Renal pelvis (tissue), 1 donor: ENCODE measurements at regions not wholly inside any gene's neighbourhood (a gene's known extent, or its start where the extent isn't known, plus 50 kb on each side); places are given as distances from the start of the nearest gene placed in this dataset.
"Not testable (repeated sequence)": the region's sequence is repeated elsewhere in the genome, so short reads cannot be mapped to it uniquely, and the experiment has no call there.

Experiments
- DNase-seq: peaks from one replicate; pipeline ENCODE4 v3.0.0-alpha.2; 2013

DNA sequence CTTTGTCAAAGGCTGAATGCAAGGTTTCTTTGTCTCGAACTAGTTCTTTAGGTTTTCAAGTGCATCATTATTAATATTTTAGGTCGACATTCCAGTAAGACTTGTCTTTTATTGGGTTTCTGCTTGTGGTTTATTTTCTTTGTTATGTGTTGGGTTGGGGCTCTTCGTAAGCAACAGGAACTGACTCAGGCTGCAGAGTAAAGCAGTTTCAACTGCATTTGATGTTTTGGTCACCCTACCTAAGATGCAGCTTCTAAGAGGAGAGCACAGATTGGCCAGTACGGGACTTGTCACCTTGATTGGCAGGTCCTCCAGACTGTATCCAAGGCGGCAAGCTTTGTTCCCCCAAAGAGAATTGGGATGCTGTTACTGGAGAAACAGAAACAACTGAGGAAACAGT lies 149.5 kb upstream of the SULF2 start:
- no peak for DNase-seq

DNA sequence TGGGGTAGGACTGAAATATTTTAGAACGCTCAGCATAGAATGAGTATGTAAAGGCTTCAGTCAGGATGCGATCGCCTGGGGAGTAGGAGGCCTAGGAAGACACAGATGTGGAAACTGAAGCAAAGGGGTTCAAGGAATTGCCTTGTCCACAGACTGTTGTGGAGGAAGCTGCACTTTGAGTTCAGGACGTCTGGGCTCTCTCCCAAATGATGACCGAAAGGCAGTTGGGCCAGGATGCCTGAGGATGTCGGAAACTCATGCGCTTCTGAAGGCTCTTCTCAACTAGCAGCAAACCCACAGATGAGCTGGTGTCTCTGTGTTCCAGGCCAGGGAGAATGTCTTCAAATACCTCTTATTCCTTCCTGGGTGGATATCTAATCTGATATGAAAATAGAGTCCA lies 146.2 kb upstream of the SULF2 start:
- DNase-seq: no peak

DNA sequence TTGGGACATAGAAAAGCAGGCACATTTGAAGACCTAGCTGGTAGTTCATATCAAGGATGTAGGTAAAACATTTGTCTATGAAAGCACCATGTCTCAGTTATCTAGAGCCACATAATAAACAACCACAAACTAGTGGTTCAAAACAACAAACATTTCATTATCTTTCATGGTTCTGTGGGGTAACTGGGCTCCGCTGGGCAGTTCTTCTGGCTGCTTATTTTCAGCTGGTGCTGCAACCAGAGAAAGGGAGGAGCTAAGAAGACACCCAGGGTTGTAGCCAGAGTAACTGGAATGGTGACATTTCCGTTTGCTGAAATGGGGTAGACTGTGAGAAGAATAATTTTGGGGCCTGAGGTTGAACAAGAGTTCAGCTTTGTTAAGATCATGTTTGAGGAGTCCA lies 145.7 kb upstream of the SULF2 start:
- DNase-seq: no peak

DNA sequence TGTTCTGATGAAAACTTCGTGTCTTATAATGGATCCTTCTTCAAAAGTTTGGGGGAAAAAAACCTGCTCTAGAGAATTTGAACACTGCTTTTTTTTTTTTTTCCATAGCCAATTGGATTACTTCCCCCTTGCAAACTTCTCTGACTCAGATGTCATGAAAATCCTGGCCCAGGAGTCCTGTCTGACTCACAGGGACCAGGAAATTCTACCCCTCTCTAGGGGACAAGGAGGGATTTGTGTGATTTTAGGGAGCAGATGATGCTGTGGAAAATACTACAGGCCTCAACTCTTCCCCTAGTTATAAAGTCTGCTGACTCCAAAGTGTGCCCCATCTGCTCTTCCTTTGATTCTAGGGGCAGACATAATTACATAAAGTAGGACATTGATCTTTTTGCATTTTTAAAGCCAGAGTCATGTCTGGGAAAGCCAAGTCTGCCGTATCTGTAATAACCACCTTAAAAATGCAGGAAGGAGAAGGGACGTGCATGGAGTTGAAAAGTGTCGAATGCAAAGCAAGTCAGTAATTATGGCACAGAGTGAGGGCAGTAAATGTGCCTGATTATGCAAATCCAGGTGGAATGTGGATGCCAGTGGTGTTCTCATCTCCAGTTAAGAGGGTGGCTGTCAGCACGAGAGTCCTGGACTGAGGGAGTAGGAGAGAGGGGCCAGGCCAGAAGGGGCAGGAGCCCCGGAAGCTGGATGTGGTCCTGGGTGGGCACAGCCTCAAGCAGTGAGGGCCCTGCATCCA lies 144.3 kb upstream of the SULF2 start:
- no peak for DNase-seq

GRCh38 chr20:47927944-47928343 lies 142.7 kb upstream of the SULF2 start:
- DNase-seq: peak; percentile 37

DNA sequence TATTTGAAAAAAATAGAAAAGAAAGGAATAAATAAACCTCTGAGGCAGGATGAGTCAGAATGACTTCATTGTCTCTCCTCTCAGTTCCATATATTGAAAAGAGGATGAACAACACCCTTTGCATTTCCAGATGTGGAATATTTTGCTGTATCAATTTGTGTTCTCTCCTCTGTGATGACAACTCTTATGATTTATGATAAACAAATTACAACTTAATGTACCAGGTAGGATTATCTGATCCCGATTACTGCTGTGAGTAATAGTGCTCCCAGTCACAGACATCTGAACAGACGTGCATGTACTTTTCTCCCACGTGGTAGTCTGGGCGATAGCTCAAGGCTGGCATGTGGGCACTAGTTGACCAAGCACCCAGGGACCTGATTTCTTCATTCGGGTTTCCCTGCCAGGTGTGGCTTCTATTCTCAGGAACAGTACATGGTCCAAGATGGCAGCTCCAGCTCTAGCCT lies 142.1 kb upstream of the SULF2 start:
- no peak for DNase-seq

DNA sequence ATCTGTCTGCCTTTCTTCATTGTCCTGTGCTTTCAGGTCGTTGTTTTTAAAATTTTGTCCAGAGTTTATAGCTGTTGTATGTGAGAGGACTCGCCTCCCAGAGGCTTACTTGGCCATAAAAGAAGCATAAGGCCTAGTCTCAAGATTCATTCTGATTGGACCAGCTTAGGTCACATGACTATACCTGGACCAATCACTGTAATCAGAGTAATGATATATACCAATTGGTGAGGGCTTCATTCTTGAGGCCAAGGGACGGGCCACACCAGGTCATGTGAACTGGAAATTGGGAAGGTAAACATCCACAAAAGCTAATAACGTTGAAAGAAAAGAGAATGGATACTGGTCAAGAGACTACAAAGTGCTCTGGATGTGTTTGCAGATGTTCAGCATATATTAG lies 141.4 kb upstream of the SULF2 start:
- DNase-seq: no peak

- DNase-seq: no peak
Measured at GRCh38 chr20:47925593-47925992, 140.3 kb upstream of the SULF2 start.

DNA sequence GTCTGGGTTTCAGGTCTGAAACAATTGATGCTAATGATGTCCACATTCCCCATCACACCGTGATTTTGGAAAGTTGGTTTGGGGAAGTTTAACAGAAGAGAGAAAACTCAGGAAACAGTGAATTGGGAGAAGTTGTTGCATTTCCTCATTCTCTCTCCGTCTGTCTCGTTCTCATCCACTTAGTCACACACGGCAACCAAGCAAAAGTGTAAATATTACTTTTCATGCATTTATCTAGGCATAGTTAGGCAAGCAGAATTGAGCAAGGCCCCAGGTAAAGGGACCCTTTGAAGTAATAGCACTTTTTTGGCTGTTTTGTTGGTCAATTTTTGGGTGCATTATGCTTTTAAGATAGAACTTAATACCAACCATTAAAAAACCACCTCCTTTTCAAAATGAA lies 137.0 kb upstream of the SULF2 start:
- no peak for DNase-seq

GRCh38 chr20:47921829-47922228 lies 136.5 kb upstream of the SULF2 start:
- DNase-seq: not testable (repeated sequence)

DNA sequence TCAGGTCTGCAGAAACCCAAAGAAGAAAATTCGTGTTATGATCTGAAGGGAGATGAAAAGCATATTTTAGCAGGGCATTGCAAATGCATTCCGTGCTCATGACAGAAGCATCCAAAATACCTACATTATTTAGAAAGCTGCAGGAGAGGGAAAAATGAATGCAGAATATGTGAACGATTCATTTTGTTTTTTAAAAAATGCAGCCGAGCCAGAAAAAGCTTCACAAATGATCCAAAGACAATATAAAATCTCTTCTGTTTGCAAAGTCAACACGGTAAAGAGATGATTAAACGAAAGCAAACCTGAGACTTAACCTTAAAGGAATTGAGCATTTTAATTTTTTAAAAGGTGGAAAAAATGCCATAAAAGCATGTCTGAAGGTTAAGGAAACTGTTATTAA lies 136.1 kb upstream of the SULF2 start:
- no peak for DNase-seq

- DNase-seq: no peak
Measured at GRCh38 chr20:47917549-47918070, 132.3 kb upstream of the SULF2 start.

DNA sequence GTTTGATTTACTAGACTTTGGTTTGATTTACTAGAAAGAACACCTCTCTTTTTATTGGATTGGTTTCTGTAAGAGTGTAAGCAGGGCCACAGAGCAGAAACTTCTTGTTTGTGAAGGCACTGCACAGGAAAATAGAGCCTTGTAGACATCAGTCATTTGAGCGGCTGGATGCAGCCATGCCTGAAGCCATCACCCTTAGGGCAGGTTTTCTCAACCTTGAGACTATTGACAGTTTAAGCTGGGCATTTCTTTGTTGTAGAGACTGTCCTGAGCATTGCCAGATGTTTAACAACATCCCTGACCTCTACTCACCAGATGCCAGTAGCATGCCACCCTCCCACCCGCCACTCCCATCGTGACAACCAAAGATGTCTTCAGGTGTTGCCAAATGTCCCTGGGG lies 130.2 kb upstream of the SULF2 start:
- no peak for DNase-seq

DNA sequence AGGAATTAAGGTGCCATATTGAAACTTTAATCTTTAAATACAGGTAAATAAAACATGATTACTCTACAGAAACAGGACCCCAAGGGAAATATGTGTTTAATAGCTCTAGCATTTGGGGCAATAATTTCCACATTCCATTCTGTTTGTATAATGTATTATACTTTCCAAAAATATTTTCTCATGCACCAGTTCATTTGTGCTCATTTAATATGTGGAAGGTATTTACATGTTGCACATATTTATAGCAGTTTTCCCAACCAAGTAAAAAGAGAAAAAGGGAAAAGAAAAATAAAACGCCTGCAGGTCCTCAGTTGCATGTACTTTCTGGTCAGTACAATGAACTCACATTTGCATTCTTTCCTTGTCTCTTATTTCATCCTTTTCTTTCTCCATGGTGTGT lies 129.5 kb upstream of the SULF2 start:
- DNase-seq: no peak

- not testable (repeated sequence) for DNase-seq
Measured at GRCh38 chr20:47912786-47913501, 127.7 kb upstream of the SULF2 start.

- not testable (repeated sequence) for DNase-seq
Measured at GRCh38 chr20:47912165-47912564, 126.9 kb upstream of the SULF2 start.

DNA sequence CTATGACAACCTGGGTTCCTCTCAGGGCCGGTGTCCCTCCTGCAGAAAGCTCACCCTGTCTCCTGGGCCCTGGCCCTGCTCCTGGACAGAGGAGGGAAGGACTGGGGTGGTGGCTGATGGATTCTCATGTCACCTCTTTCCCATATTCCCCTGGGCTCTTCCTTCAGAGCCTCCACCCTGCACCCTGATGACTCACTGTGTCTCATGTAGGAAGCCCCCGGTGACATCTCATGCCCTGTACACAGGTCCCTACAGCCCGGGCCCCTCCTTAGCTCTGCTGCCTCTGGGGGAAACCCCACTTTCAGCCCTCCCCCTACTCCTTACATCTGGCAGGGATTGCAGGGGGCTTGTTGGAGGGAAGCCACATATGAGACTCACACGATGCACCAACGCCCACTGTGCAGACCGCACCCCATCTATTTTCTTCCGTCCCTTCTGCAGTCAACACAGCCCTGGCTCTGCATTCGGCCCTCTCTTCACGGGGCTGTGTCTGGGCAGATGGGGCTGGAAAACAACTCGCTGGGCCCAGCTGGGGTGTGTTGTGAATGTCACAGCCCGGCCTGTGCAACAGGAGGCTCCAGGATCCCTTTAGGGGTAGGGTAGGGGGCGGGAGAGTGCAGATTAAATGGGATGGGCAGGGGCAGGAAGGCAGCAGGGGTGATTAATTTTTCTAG lies 124.6 kb upstream of the SULF2 start:
- DNase-seq: not testable (repeated sequence)

GRCh38 chr20:47908361-47909035 lies 123.2 kb upstream of the SULF2 start:
- DNase-seq: not testable (repeated sequence)

GRCh38 chr20:47907951-47908350 lies 122.7 kb upstream of the SULF2 start:
- not testable (repeated sequence) for DNase-seq

GRCh38 chr20:47907031-47907675 lies 121.9 kb upstream of the SULF2 start:
- DNase-seq: peak; percentile 67

GRCh38 chr20:47906348-47906660 lies 121.0 kb upstream of the SULF2 start:
- no peak for DNase-seq
